RWPE2 (cell line): ENCODE measurements at regions not wholly inside any gene's neighbourhood (a gene's known extent, or its start where the extent isn't known, plus 50 kb on each side); places are given as distances from the start of the nearest gene placed in this dataset.

ENCODE experiments used
- ATAC-seq: fragments of 200-7000 bp; cut with Tn5 transposase; 3 replicates; pipeline ENCODE4 v1.9.1; 2021; ENCODE audit warnings: low read depth
- DNase-seq: peaks from one replicate; pipeline ENCODE4 v3.0.0-alpha.2; 2020; ENCODE audit warnings: low spot score
- H3K27ac ChIP-seq: fragments of 450-650 bp; 2 replicates; pipeline ENCODE4 v1.5.1; 2017; ENCODE audit warnings: mild to moderate bottlenecking; ENCODE audit not compliant: poor library complexity, severe bottlenecking
- H3K27me3 ChIP-seq: fragments of 250-450 bp; sonication (Bioruptor Pico); 2 replicates; pipeline ENCODE4 v1.5.1; 2021; ENCODE audit warnings: mild to moderate bottlenecking, moderate library complexity; ENCODE audit not compliant: insufficient read depth, poor library complexity, severe bottlenecking
- H3K36me3 ChIP-seq: fragments of 250-450 bp; sonication (Bioruptor Pico); 2 replicates; pipeline ENCODE4 v1.5.1; 2020; ENCODE audit warnings: low read depth, mild to moderate bottlenecking, moderate library complexity
- H3K4me1 ChIP-seq: fragments of 250-450 bp; sonication (Bioruptor Pico); 2 replicates; pipeline ENCODE4 v1.5.1; 2021; ENCODE audit warnings: mild to moderate bottlenecking, moderate library complexity; ENCODE audit not compliant: insufficient read depth, poor library complexity, severe bottlenecking
- H3K4me3 ChIP-seq: fragments of 250-450 bp; sonication (Bioruptor Pico); 2 replicates; pipeline ENCODE4 v1.5.1; 2021; ENCODE audit warnings: mild to moderate bottlenecking, moderate library complexity; ENCODE audit not compliant: severe bottlenecking
- H3K9me3 ChIP-seq: fragments of 250-450 bp; sonication (Bioruptor Pico); 2 replicates; pipeline ENCODE4 v1.5.1; 2021; ENCODE audit warnings: mild to moderate bottlenecking, moderate library complexity; ENCODE audit not compliant: severe bottlenecking
- TF ChIP-seq, protein P1 (sequence below): fragments of 450-650 bp; IDR thresholded peaks from one replicate; pipeline ENCODE4 v1.5.1; 2017; ENCODE audit warnings: mild to moderate bottlenecking, moderate library complexity; ENCODE audit not compliant: poor library complexity, severe bottlenecking

DNA sequence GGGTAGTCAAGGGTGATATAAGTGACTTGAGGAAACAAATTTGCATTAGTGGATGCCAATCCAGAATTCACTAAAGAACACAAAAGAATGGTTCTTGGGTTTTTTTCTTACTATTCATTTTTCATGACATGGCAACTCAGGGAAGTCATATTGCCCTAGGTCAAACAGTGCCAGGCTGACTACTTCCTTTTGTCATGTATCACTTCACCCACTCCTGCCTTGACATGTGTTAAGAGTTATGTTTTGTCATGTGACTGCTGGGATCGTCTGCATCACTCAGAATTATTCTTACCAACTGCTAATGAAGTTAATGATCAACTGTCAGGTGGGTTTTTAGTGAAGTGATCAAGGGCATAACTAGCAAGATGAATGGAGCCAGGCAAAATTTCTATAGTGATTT, 74.2 kb downstream of the PRORP start:
- DNase-seq (no peak), ATAC-seq (peak; percentile 31; the same call in 1 of the 3 replicates)
- H3K4me1 ChIP-seq: peaks cover 17% of the 10 kb centered on the region
- no peak overlapping the region for H3K4me3 ChIP-seq
- no peak overlapping the region for H3K27ac ChIP-seq
- H3K27me3 ChIP-seq: no peaks in the 10 kb centered on the region
- TF ChIP-seq, protein P1, sequence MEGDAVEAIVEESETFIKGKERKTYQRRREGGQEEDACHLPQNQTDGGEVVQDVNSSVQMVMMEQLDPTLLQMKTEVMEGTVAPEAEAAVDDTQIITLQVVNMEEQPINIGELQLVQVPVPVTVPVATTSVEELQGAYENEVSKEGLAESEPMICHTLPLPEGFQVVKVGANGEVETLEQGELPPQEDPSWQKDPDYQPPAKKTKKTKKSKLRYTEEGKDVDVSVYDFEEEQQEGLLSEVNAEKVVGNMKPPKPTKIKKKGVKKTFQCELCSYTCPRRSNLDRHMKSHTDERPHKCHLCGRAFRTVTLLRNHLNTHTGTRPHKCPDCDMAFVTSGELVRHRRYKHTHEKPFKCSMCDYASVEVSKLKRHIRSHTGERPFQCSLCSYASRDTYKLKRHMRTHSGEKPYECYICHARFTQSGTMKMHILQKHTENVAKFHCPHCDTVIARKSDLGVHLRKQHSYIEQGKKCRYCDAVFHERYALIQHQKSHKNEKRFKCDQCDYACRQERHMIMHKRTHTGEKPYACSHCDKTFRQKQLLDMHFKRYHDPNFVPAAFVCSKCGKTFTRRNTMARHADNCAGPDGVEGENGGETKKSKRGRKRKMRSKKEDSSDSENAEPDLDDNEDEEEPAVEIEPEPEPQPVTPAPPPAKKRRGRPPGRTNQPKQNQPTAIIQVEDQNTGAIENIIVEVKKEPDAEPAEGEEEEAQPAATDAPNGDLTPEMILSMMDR: no peak
- H3K36me3 ChIP-seq: 0 out of 2 replicates have a peak, but pooled peaks cover 3% of the 10 kb centered on the region
- no peaks in the 10 kb centered on the region for H3K9me3 ChIP-seq

DNA sequence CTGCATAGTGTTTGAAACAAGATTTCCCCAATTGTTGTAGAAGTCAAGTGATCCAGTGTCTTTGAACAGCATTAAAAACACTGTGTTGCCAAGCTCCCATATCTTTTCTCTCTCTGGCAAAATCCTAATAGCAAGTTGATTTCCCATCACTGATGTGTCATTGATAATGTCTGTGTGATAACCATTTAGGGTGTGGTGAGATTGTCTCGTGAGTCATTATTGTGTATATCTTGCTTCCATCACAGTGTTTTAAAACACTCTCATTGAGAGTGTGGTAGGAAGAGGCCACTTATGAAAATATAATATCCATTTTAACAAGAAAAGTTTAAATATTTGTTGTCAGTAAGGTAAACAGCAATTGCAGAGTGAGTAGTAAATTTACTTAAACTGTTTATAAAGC, 74.7 kb downstream of the PRORP start:
- Histone ChIP-seq H3K27me3 (no peaks in the 10 kb centered on the region), H3K4me1 (peaks cover 17% of the 10 kb centered on the region), H3K27ac (no peak overlapping the region), H3K36me3 (0 out of 2 replicates have a peak, but pooled peaks cover 3% of the 10 kb centered on the region), H3K9me3 (no peaks in the 10 kb centered on the region), H3K4me3 (no peak overlapping the region)
- peak; percentile 88 for ATAC-seq
- TF ChIP-seq, protein P1: no peak
- no peak for DNase-seq

DNA sequence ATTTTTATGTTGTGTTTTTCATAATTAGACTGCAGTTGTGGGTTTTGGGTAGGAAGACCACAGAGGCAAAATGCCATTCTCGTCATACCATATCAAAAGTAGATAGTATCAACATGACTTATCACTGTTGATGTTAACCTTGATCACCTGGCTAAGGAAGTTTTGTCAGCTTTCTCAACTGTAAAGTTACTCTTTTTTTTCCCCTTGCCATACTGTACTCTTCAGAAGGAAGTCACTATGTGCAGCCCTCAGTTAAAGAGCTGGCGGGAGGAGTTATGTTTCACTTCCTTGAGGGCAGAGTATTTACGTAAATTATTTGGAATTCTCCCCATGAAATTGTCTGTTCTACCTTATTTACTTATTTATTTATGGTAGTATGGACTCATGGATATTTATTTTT, 78.7 kb downstream of the PRORP start:
- no peak for ATAC-seq

DNA sequence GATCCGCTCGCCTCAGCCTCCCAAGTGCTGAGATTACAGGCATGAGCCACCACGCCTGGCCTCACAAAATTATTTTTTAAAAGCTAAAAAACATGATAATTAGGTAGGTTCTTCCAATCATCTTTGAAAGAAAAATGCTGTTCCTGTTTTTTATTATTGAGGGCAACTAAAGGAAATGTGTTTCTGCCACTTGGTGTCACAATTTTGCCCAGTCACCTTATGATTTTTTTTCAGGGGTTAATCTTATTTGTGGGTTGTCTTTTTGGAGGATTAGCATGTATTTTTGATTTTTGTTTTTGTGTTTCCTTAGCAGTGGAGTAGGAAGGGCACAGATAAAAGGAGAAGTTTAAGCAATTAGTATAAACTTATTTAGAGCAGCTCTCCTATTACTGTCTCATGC, 79.8 kb downstream of the PRORP start:
- Histone ChIP-seq H3K27me3 (no peaks in the 10 kb centered on the region), H3K36me3 (no peaks in the 10 kb centered on the region), H3K27ac (no peak overlapping the region), H3K4me1 (peaks cover 7% of the 10 kb centered on the region), H3K4me3 (no peak overlapping the region), H3K9me3 (no peaks in the 10 kb centered on the region)
- no peak for DNase-seq
- TF ChIP-seq, protein P1: no peak
- no peak for ATAC-seq

More for the DNA sequence above, 78.7 kb downstream of the PRORP start:
- Histone ChIP-seq H3K27ac (no peak overlapping the region), H3K36me3 (no peaks in the 10 kb centered on the region), H3K27me3 (no peaks in the 10 kb centered on the region), H3K9me3 (no peaks in the 10 kb centered on the region), H3K4me1 (peaks cover 18% of the 10 kb centered on the region), H3K4me3 (no peak overlapping the region)
- no peak for DNase-seq
- TF ChIP-seq, protein P1: no peak

DNA sequence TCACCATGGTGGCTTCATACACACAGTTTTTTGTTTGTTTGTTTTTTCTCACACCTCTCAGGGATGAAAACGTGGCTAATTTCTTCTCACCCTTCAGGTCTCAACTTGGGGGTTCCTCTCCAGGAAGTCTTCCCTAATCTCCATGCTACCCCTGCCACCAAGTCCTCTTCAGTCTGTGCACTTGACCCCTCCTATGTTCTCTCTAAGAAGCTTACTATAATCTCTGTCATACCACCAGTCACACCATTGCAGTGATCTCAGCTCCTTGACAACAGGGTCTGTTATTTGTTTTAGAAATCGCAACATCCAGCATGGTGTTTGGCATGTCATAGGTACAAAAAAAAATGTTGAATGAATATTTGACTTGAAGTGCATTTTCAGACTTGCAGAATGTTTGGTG, 83.4 kb downstream of the PRORP start:
- peaks cover 7% of the 10 kb centered on the region for H3K4me1 ChIP-seq
- H3K27me3 ChIP-seq: no peaks in the 10 kb centered on the region
- DNase-seq (no peak), ATAC-seq (no peak)
- no peaks in the 10 kb centered on the region for H3K36me3 ChIP-seq
- TF ChIP-seq, protein P1: no peak
- no peaks in the 10 kb centered on the region for H3K9me3 ChIP-seq
- H3K4me3 ChIP-seq: no peak overlapping the region
- H3K27ac ChIP-seq: no peak overlapping the region
